Astrocyte (in vitro differentiated cells and primary cell): ENCODE measurements at regions not wholly inside any gene's neighbourhood (a gene's known extent, or its start where the extent isn't known, plus 50 kb on each side); places are given as distances from the start of the nearest gene placed in this dataset.

ENCODE experiments used
- CTCF ChIP-seq: IDR thresholded peaks from 2 replicates; pipeline ENCODE4 v1.5.1; 2011; ENCODE audit warnings: low read depth, mild to moderate bottlenecking, inconsistent platforms, low read length, moderate library complexity; ENCODE audit not compliant: insufficient read depth
- EZH2 ChIP-seq: IDR thresholded peaks from 2 replicates; pipeline ENCODE4 v1.6.1; 2012; ENCODE audit warnings: mild to moderate bottlenecking, low read length, inconsistent platforms; ENCODE audit not compliant: insufficient read depth

- no peak for TF ChIP-seq CTCF
- TF ChIP-seq EZH2 = no peak
Observed at GRCh38 chr3:8363200-8363599, 138.4 kb upstream of the LMCD1 start.
